ENCODE measurements at regions not wholly inside any gene's neighbourhood (a gene's known extent, or its start where the extent isn't known, plus 50 kb on each side); places are given as distances from the start of the nearest gene placed in this dataset.

DNA sequence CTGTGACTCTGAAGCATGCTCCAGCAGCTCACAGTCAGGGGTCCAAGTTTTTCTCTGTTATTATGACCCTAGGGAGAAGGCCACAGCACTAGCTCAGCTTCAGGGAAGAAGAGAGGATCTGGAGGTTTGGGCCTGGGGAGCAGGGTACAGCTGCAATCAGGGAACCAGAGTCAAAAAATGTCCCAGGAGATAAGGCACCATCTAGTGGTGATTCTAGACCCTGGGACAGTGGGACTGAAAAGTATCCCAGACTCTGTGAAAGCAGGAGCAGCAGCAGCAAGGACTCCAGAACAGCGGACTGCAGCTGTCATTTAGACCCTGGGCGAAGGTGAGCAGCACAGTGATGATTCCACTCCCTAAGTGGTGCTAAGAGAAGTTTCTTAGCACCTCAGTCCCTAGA is 278.4 kb upstream of the DDX18 start:
- Histone ChIP-seq H3K27ac (ENCODE audit: low read depth, low read length) (no peak overlapping the region), H3K79me2 (ENCODE audit: insufficient read depth, low read length) (no peaks in the 10 kb centered on the region), H2AFZ (ENCODE audit: low read depth, low read length) (no peak overlapping the region), H3K4me3 (ENCODE audit: insufficient read depth, low read depth, low read length) (no peak overlapping the region), H3K27me3 (ENCODE audit: insufficient read depth, low read length) (no peaks in the 10 kb centered on the region), H3K4me1 (ENCODE audit: insufficient read depth, low read length) (no peaks in the 10 kb centered on the region), H3K9ac (ENCODE audit: low read length) (no peak overlapping the region), H4K20me1 (ENCODE audit: insufficient read depth, low read length) (no peaks in the 10 kb centered on the region), H3K4me2 (ENCODE audit: low read length) (no peak overlapping the region), H3K9me3 (ENCODE audit: insufficient read depth, low read depth, low read length) (no peaks in the 10 kb centered on the region), H3K36me3 (ENCODE audit: insufficient read depth, low read length) (no peaks in the 10 kb centered on the region)
- FAIRE-seq (no peak), DNase-seq (ENCODE audit: low read depth) (no peak)
- Mint-ChIP-seq H3K9me3 (ENCODE audit: unreplicated experiment) (peaks cover 3% of the 10 kb centered on the region), H3K27ac (ENCODE audit: unreplicated experiment) (no peak overlapping the region), H3K36me3 (ENCODE audit: low read depth, unreplicated experiment) (peaks cover 2% of the 10 kb centered on the region), H3K4me3 (ENCODE audit: unreplicated experiment) (no peak overlapping the region), H3K27me3 (ENCODE audit: low read depth, unreplicated experiment) (no peaks in the 10 kb centered on the region), H3K4me1 (ENCODE audit: low read depth, unreplicated experiment) (no peaks in the 10 kb centered on the region)
- TF ChIP-seq EZH2 (IDR thresholded peaks at IDR 0.05; ENCODE audit: insufficient read depth, low read length) = no peak
- TF ChIP-seq, protein P1, sequence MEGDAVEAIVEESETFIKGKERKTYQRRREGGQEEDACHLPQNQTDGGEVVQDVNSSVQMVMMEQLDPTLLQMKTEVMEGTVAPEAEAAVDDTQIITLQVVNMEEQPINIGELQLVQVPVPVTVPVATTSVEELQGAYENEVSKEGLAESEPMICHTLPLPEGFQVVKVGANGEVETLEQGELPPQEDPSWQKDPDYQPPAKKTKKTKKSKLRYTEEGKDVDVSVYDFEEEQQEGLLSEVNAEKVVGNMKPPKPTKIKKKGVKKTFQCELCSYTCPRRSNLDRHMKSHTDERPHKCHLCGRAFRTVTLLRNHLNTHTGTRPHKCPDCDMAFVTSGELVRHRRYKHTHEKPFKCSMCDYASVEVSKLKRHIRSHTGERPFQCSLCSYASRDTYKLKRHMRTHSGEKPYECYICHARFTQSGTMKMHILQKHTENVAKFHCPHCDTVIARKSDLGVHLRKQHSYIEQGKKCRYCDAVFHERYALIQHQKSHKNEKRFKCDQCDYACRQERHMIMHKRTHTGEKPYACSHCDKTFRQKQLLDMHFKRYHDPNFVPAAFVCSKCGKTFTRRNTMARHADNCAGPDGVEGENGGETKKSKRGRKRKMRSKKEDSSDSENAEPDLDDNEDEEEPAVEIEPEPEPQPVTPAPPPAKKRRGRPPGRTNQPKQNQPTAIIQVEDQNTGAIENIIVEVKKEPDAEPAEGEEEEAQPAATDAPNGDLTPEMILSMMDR (IDR thresholded peaks at IDR 0.05; ENCODE audit: insufficient read depth, low read depth, low read length) = no peak

DNA sequence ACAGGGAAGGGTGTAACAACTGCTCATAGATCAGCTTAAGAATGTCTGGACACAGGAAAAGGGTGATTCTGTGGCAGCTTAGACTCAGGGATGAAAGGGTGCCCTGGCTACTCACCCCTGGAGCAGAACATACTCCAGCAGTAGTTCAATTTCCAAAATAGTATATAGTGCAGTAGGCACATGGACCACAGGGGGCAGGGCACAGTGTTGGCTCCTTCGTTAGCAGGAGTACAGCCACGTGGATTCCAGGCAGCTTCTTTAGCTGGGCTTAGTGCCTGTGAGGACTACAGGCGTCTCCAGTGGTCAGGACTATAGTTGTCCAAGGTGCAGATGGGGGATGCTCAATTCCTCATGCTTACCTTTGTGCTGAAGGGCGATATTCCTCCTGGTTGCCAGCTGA is 277.5 kb upstream of the DDX18 start:
- H3K27ac Mint-ChIP-seq (ENCODE audit: unreplicated experiment) = no peak overlapping the region
- no peak for TF ChIP-seq EZH2 (IDR thresholded peaks at IDR 0.05; ENCODE audit: insufficient read depth, low read length)
- TF ChIP-seq, protein P1 (IDR thresholded peaks at IDR 0.05; ENCODE audit: insufficient read depth, low read depth, low read length) = no peak
- Histone ChIP-seq H3K27ac (ENCODE audit: low read depth, low read length) (no peak overlapping the region), H3K9ac (ENCODE audit: low read length) (no peak overlapping the region), H3K4me1 (ENCODE audit: insufficient read depth, low read length) (no peaks in the 10 kb centered on the region), H3K9me3 (ENCODE audit: insufficient read depth, low read depth, low read length) (no peaks in the 10 kb centered on the region), H3K36me3 (ENCODE audit: insufficient read depth, low read length) (no peaks in the 10 kb centered on the region), H2AFZ (ENCODE audit: low read depth, low read length) (no peak overlapping the region), H3K4me3 (ENCODE audit: insufficient read depth, low read depth, low read length) (no peak overlapping the region), H4K20me1 (ENCODE audit: insufficient read depth, low read length) (no peaks in the 10 kb centered on the region), H3K4me2 (ENCODE audit: low read length) (no peak overlapping the region), H3K79me2 (ENCODE audit: insufficient read depth, low read length) (no peaks in the 10 kb centered on the region), H3K27me3 (ENCODE audit: insufficient read depth, low read length) (no peaks in the 10 kb centered on the region)
- no peak for FAIRE-seq
- no peaks in the 10 kb centered on the region for H3K4me1 Mint-ChIP-seq (ENCODE audit: low read depth, unreplicated experiment)
- peaks cover 3% of the 10 kb centered on the region for H3K9me3 Mint-ChIP-seq (ENCODE audit: unreplicated experiment)
- no peak overlapping the region for H3K4me3 Mint-ChIP-seq (ENCODE audit: unreplicated experiment)
- DNase-seq (ENCODE audit: low read depth) = no peak
- peaks cover 2% of the 10 kb centered on the region for H3K36me3 Mint-ChIP-seq (ENCODE audit: low read depth, unreplicated experiment)
- no peaks in the 10 kb centered on the region for H3K27me3 Mint-ChIP-seq (ENCODE audit: low read depth, unreplicated experiment)

DNA sequence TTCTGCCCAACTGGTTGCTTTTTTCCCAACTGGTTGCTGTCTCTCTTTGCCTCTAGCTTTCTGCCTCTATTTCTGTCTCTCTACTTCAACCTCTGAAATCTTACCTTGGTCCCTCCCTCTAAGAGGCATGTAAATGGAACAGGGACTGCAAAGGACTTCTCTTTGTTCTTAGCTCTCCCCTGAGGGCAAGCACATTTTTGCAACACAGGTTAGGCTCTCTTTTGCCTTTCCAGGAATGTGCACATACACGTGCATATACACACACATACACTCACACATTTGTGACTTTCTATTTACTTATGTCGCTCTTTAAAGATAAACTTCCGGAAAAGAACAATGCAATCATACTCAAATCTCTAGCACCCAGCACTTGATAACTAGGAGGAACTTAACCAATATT is 262.6 kb upstream of the DDX18 start:
- no peaks in the 10 kb centered on the region for H4K20me1 ChIP-seq (ENCODE audit: insufficient read depth, low read length)

More for the DNA sequence above, 262.6 kb upstream of the DDX18 start:
- no peaks in the 10 kb centered on the region for H3K27me3 ChIP-seq (ENCODE audit: insufficient read depth, low read length)
- H3K27ac ChIP-seq (ENCODE audit: low read depth, low read length) = no peak overlapping the region
- H3K9ac ChIP-seq (ENCODE audit: low read length) = no peak overlapping the region
- no peaks in the 10 kb centered on the region for H3K9me3 Mint-ChIP-seq (ENCODE audit: unreplicated experiment)
- H3K4me1 Mint-ChIP-seq (ENCODE audit: low read depth, unreplicated experiment) = peaks cover 1% of the 10 kb centered on the region
- H3K9me3 ChIP-seq (ENCODE audit: insufficient read depth, low read depth, low read length) = no peaks in the 10 kb centered on the region
- no peak for FAIRE-seq
- no peak overlapping the region for H2AFZ ChIP-seq (ENCODE audit: low read depth, low read length)
- H3K4me3 ChIP-seq (ENCODE audit: insufficient read depth, low read depth, low read length) = no peak overlapping the region
- no peaks in the 10 kb centered on the region for H3K79me2 ChIP-seq (ENCODE audit: insufficient read depth, low read length)
- no peaks in the 10 kb centered on the region for H3K27me3 Mint-ChIP-seq (ENCODE audit: low read depth, unreplicated experiment)
- H3K36me3 ChIP-seq (ENCODE audit: insufficient read depth, low read length) = no peaks in the 10 kb centered on the region
- no peaks in the 10 kb centered on the region for H3K36me3 Mint-ChIP-seq (ENCODE audit: low read depth, unreplicated experiment)
- TF ChIP-seq, protein P1 (IDR thresholded peaks at IDR 0.05; ENCODE audit: insufficient read depth, low read depth, low read length) = no peak
- TF ChIP-seq EZH2 (IDR thresholded peaks at IDR 0.05; ENCODE audit: insufficient read depth, low read length) = no peak
- no peak overlapping the region for H3K4me2 ChIP-seq (ENCODE audit: low read length)
- H3K4me3 Mint-ChIP-seq (ENCODE audit: unreplicated experiment) = no peak overlapping the region
- H3K27ac Mint-ChIP-seq (ENCODE audit: unreplicated experiment) = no peak overlapping the region
- H3K4me1 ChIP-seq (ENCODE audit: insufficient read depth, low read length) = no peaks in the 10 kb centered on the region
- DNase-seq (ENCODE audit: low read depth) = no peak
